D721Med (cell line): ENCODE measurements at regions not wholly inside any gene's neighbourhood (a gene's known extent, or its start where the extent isn't known, plus 50 kb on each side); places are given as distances from the start of the nearest gene placed in this dataset.

Experiments
- DNase-seq: peaks from one replicate; pipeline ENCODE4 v3.0.0; 2011; ENCODE audit warnings: low spot score; ENCODE audit not compliant: insufficient read length
- FAIRE-seq: peaks from 2 replicates; lab custom pipeline; 2011; peaks lifted over from hg19 to GRCh38; lab: Jason Lieb, UNC
- TF ChIP-seq, protein P1 (sequence below): IDR thresholded peaks from 2 replicates; pipeline ENCODE4 v1.5.1; 2012; ENCODE audit warnings: mild to moderate bottlenecking, control low read depth; ENCODE audit not compliant: insufficient read depth; ENCODE audit errors: missing control alignments

DNA sequence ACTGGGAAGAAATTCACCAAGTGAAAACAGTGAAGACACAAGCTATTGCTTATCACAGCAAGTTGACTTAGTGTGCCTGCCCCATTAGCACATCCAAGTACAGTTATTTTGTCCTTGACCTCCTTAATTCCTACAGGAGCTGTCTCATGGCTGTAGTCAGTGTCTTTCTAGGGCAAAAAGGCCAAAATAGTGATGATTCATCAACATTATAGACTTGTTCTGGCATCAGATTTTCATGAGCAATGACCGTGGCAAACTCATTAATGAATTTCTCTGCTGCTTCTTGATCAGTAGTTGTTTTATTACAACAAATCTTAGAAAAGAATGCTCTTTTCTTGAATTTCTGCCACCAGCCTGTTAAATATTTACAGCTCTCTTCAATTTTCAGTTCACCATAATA lies 1169.3 kb upstream of the DDX18 start:
- FAIRE-seq (no peak), DNase-seq (no peak)
- TF ChIP-seq, protein P1, sequence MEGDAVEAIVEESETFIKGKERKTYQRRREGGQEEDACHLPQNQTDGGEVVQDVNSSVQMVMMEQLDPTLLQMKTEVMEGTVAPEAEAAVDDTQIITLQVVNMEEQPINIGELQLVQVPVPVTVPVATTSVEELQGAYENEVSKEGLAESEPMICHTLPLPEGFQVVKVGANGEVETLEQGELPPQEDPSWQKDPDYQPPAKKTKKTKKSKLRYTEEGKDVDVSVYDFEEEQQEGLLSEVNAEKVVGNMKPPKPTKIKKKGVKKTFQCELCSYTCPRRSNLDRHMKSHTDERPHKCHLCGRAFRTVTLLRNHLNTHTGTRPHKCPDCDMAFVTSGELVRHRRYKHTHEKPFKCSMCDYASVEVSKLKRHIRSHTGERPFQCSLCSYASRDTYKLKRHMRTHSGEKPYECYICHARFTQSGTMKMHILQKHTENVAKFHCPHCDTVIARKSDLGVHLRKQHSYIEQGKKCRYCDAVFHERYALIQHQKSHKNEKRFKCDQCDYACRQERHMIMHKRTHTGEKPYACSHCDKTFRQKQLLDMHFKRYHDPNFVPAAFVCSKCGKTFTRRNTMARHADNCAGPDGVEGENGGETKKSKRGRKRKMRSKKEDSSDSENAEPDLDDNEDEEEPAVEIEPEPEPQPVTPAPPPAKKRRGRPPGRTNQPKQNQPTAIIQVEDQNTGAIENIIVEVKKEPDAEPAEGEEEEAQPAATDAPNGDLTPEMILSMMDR: no peak

DNA sequence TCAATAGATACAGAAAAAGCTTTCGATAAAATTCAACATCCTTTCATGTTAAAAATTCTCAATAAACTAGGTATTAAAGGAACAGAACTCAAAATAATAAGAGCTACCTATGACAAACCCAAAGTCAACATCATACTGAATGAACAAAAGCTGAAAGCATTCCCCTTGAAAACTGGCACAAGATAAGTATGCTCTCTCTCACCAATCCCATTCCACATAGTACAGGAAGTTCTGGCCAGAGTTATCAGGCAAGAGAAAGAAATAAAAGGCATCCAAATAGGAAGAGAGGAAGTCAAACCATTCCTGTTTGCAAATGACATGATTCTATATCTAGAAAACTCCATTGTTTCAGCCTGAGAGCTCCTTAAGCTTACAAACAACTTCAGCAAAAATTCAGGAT lies 1145.8 kb upstream of the DDX18 start:
- FAIRE-seq (no peak), DNase-seq (no peak)
- TF ChIP-seq, protein P1: no peak

DNA sequence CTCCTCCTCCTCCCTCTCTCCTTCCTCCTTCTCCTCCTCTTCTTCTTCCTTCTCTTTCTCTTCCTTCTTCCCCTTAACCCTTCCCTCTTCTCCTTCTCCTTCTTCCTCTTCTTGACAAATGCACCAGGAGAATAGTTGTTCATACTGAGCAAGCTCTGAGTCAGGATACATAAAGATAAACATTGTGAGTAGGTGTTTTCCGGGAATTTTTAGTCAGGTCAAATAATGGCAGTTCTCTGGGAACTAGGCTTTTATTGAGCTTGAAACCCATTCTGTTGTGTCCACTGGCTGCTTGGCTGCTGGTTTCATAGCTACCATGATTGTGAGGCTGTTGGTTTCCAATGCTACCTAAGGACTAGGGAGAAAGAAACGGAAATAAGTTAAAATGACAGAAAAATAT lies 1144.7 kb upstream of the DDX18 start:
- FAIRE-seq: no peak
- TF ChIP-seq, protein P1: no peak

DNA sequence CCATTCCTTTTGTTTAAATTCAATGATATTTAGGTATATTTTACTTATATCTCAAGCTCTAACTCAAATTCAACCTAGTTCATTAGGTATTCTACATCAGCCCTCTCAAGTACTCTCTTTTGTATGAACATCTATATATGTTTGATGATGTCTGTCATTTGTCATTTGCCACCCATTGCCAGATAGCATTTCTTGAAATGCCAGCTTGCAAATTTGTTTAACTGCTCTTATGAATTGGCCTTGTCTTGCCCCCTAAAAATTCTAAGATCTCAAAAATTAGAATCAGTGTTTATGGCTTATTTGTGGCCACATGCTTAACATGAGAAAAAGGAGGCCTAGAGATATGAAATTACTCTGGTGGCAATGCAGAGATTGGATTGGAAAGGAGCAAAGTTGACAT lies 1140.3 kb upstream of the DDX18 start:
- TF ChIP-seq, protein P1: no peak
- DNase-seq: no peak
- no peak for FAIRE-seq

More for the DNA sequence above, 1144.7 kb upstream of the DDX18 start:
- no peak for DNase-seq

DNA sequence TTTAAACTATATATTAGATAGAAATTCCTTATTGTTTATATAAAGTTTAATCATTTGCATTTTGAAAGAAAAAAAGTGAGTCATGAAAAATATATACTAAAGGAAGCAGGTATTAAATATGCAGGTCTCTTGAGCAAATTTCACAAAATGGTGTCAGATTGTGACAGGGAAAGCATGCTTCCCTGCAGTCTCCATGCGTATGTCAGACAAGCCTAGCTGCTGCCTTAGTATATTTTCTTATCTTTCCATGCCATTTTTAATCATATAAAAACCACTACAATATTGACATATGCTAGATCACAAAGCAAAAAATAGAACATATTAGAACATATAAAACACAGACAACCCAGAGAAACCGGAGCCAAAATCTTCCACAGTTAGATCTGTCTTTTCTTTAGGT lies 1137.7 kb upstream of the DDX18 start:
- TF ChIP-seq, protein P1: no peak
- DNase-seq: no peak
- FAIRE-seq: no peak

DNA sequence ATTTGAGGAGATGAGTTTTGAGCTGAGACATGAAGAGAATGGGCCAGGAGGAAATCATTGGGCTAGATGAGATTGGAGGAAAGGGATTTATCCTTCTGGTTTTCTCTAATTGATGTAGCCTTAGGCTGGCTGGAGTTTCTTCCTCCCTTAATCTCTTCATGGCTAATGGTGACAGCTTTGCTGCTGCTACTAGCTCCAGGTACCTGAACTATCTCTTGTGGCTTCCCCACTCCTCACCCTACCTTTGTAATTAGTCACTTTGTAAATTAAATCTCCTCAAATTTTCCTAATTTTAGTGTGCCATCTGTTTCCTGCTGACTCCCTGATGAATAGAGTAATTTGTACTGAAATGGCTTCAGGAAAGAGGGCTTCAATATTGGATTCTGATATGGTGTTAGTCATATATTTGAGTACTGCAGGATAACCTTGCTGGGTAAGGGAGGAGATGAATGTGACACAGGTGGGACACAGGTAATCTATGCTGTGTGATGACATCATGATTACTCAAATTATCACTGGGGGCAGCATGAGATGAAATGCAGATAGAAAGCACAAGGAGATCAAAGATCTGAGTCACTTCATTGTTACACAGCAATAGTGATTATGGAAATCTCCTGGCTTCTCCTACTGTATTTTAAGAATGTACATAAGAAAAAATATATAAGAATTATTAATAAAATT lies 1134.1 kb upstream of the DDX18 start:
- DNase-seq: no peak
- TF ChIP-seq, protein P1: no peak
- FAIRE-seq: no peak

DNA sequence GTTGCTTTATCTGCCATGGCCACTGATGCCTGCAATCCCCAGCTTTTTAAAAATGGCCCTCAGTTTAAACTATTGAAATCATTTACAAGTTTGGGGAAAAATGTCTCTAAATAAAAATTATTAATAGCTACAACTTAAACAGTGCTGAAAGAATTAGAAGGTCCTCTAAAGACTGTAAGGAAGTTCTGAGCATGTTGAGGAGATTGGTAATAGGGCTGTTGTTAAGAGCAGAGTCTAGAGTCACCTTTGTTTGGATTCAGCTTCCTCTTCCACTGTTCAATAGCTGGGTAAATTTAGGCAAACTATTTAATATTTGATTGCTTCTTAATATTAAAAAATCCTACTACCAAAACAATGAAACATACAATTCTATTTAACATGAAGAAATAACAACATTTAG lies 1127.1 kb upstream of the DDX18 start:
- DNase-seq: no peak
- TF ChIP-seq, protein P1: no peak
- FAIRE-seq: no peak
